ENCODE measurements at regions not wholly inside any gene's neighbourhood (a gene's known extent, or its start where the extent isn't known, plus 50 kb on each side); places are given as distances from the start of the nearest gene placed in this dataset.

DNA sequence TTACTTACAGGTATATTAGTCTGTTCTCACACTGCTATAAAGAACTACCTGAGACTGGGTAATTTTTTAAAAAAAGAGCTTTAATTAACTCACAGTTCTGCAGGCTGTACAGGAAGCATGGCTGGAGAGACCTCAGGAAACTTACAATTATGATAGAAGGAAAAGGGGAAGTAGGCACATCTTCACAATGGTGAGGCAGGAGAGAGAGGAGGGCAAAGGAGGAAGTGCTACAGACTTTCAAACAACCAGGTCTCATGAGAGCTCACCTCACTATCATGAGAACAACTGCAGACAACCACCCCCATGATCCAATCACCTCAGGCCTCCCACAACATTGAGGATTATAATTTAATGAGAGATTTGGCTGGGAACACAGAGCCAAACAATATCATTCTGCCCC lies 511.7 kb downstream of the SLITRK6 start:
- DNase-seq = no peak

DNA sequence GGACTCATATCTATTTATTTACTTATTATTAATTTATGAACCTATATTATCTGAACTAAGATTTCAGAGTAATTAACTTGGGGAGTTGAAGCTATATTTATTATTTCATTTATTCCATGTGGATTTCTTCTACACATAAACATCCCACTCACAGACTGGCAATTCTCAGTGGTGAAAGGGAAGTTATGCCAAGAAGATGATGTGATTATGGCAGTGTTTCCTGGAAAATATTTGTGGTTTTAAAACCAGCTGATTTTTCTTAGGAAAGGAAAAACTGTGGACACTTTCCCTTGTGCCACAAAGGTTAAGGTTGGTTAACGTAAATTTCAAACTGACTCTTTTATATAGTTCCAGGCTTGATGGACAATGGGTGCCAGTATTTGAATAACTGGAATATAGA lies 513.1 kb downstream of the SLITRK6 start:
- no peak for DNase-seq

DNA sequence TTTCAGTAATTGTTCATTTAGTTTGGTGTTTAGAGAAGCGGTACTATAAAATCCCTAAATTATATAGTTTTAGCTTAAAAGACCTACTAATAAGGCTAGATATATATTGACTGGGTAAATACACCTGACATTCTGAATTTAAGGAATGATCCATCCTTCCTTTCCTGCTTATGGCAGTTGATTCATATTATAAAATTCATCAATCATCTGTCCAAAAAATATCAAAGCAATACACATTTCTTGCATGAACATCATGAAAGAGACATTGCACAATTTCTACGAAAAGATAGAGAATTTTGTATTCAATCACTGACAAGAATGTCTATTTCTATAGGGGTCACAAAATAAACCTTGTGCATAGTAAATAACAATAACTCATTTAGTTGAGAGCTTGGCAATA lies 514.9 kb downstream of the SLITRK6 start:
- DNase-seq = no peak

DNA sequence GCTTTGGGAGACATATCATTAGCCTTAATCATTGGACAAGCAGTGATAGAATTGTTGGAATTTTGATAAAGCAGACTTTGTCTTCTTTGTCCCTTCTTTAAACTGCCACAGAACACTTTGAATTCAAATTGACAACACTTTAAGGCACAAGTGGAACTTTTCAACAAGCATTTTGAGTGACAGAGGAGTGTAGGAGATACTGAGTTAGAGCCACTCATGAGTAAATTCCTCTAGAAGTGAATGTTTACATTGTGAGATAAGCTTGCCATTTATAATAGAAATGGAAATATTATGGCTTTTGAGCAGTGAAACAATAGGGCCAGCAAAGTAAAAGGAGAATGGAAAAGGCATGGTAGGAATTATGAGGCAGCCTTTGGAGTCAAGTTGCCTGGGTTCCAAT lies 515.8 kb downstream of the SLITRK6 start:
- DNase-seq = no peak

DNA sequence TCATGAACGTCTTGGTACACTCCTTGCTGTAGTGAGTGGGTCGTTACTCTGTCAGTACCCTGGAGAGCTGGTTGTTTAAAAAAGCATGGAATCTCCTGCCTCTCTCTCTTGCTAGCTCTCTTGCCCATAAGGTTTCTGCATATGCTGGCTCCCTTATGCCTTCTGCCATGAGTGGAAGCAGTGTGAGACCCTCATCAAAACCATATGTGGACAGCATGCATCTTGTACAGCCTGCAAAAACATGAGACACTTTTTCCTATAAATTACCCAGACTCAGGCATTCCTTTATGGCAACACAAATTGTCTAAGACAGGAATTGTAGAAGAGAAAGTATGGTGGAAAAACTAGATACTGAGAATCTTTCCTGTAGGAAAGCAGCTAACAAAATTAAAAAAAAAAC lies 516.3 kb downstream of the SLITRK6 start:
- DNase-seq = no peak

DNA sequence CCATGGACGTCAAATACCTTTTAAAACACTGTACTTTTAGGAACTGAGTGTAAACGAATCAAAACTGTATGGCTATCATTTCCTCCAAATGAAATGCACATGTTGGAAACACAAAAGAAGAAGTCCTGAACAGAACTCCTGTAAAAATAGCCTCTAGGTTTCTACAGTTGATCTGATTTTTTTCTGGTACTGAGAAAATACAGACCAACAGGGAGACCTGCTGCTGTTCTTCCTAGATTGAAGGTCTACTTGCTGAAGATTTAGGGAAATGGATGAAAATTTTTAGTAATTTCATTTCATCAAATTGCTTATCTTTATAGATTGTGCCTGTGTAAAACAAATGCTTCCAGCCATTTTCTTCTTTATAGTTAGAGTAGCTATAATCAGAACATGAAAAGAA lies 520.4 kb downstream of the SLITRK6 start:
- no peak for DNase-seq

DNA sequence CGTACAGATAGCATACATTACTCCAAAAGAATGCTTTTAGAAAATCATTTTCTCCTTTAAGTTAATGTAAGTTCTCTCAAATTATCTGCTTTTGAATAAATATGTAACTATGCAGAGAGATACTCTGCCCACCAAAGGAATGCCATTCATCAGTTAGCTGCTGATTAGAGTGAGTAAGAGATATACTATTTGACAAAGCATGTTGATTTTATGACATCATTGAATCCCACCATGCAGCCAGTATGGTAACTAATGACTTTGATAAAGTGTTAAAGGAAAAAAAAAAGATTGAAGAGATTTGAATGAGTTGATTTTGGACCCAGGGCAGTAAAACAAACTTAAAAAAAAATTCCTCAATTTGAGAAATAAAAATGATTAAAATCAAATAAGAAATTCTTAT lies 521.5 kb downstream of the SLITRK6 start:
- DNase-seq = no peak

DNA sequence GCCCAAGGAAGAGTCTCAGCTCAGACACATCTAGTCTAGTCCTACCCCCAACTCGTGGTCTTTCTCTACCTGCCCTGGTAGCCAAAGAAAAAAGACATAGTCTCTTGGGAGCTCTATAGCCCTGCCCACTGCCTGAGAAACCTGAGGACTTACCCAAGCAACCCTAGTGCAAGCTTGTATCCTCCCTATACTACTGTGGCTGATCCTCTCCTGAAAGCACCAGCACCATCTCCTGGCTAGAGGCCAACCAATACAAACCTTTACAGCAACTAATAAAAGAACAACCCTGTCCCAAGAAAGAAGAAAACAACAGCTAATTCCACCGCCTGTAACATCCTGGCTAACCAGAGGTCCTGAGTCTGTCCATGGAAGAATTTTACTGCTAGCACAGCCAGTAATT lies 532.4 kb downstream of the SLITRK6 start:
- no peak for DNase-seq

DNA sequence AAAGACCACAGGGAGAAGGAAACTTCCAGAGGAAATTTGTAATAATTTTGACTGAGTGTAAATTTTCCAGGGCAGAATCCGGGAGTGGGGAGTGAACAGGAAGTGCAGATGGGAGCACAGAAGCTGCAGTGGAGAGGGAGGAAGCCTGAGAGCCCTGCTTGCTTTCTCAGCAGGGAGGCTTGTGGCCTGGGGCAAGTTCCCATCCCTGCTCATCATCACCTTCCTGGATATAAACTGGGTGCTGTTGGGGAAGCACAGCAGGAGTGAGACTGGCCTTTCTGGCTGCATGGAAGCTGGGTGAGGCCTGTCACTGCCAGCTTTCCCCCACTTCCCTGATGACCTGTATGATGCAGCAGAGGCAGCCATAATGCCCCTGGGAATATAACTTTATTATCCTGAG lies 532.9 kb downstream of the SLITRK6 start:
- DNase-seq = no peak

DNA sequence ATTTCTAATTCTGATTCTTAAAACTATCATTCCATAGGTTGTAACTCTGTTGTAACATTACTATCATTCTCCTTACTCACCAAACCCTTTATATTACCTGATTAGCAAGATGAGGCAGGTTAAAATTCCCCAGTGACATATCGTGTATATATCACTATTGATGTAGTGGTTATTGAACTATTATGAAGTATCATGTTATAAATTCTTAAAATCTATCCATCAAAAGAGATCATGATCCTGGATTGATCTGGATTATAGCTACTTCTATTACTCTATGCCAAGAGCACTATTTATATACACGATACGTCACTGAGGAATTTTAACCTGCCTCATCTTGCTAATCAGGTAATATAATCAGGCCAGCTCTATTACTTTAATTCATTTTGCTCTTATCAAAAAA lies 533.9 kb downstream of the SLITRK6 start:
- no peak for DNase-seq

DNA sequence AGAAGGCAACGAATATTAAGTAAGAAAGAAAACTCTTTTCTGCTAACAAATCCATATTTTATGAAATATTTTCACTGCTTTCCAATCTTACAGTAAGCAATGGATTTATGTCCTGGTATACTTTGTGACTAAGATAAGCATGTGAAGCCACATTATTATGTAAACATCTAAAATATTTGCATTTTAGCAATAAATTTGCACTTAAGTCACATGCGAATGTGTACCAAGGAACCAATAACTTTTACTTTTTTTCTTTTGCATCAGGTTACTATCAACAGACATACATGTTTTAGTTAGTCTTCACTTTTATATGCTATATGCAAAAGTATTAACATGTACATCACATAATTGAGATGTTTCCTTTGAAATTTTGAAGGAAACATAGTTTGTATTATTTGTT lies 536.7 kb downstream of the SLITRK6 start:
- no peak for DNase-seq

DNA sequence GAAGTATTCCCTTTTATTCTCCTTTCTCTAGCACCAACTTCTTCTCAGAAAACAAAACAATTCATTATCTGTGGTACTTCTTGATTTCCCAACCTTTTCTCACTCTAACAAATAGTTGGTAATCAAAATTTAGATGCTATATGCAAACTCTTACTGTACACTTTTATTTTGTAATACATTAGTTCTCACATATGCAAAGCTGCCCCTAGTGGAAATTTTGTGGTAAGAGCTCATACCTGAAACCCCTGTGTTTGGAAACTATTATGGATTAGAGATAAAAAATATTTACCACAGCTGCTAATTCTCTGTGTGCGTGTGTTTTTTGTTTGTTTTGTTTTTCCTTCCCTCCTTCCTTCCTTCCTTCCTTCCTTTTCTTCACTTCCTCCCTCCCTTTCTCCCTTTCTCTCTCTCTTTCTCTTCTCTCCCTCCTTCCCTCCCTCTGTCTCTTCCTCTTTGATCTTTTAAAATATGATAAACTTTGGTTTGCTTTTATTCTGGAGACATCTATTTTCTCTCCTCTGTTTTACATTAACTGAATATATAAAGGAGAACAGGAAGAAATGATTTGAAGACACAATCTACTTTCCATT lies 537.4 kb downstream of the SLITRK6 start:
- DNase-seq = no peak

DNA sequence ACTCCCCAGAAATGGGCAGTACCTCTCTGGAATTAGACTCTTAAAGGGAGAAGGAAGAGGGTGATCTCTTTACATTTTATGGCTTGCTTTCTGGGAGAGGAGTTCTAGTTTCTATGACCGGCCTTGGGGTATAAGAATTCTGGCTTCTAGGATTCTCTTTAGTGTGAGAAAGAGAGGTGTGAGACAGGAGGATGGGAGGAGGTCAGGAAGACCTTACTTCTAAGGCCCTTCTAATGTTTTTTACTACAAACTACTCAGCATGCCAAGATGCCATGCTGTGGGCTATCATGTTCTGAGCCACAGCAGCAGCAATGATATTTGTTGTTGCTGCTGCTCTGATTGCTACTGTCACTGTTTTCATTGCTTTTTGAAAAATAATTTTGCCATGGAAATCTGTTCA lies 538.3 kb downstream of the SLITRK6 start:
- DNase-seq = no peak

DNA sequence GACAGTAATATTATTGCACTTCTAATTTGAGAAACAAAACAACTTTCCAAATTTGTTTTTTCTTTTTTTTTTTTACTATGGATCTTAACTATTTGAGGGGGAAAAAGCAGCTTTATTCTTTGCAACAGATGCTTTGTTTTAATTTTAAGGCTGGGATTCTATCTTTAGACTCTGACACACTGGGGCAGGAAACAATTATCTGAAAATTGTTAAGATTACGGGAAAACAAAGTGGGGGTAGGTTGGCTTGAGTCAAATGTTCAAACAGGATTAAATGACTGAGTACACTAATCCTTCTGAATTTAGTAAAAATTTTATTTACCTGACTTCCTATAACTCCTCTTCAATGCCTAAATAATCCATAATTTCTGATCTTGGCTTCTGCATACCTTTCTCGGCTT lies 543.2 kb downstream of the SLITRK6 start:
- DNase-seq = no peak

DNA sequence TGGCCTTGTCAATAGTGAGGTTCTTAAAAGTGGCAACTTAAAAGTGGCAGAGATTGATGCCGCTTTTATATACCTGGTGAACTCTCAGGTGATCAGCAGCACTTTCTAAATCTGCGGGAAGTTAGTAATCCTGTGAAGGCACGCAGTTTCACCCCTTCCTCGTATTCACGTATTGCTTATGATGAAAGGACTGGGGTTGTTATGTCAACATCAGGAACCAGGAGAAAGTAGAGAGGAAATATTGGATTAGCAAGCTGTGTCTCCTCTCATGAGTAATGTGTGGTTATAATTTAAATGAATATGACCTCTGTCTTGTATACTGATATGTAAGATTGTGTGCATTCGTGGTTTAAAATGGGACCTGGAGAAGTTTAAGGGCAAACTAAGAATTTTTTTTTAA lies 544.6 kb downstream of the SLITRK6 start:
- no peak for DNase-seq

DNA sequence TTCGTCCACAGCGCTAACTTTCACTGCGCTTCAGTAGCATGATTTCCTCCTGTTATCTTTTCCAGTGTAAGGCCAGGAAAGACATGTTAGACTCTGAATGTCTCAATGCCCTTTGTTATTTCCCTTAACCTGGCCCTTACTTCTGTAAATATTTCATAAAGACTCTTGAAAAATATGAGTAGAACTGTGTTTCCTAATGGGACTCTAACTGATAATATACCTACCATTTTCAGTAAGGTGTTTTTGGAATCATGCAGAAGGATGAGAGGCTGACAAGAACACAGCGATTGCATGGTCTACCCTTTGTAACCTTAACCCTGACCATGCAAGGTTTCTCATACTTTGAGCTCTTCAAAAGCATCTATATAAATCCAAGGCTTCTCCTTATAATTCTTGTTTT lies 550.1 kb downstream of the SLITRK6 start:
- DNase-seq = no peak

DNA sequence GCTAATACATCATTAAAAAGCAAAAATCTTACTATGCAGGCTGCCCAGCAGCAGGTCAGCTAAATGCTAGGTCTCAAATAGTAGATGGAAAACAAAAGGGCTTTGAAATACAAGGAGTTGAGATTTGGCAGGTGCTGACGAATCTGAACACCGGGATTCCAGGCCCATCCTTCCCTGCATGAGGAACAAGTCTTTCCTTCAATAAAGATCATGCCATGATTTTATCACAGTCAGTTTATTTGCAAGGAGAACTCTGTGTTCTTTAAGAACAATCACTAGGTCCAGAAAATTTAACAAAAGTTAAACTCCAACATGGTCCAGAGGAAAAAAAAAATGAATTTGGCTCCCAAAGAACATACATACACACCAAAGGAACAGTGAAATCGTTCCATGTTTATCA lies 551.4 kb downstream of the SLITRK6 start:
- no peak for DNase-seq

DNA sequence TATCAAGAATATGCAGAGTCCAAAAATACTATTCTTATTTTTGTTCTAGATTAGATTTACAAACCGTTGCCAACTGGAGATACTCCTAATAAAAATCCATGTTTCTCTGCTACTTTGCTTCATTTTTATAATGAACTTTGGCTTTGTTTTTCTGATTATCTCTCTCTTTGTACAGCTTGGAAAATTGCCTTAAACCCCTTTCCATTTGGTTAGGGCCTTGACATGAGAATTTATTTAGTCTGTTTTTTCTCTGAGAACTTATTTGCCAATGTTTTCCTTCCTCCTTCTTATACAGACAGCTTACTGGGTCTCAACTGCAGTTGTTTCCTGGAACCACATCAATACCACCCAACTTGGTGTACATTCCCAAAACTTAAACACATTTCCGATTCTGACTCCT lies 555.4 kb downstream of the SLITRK6 start:
- DNase-seq = no peak

DNA sequence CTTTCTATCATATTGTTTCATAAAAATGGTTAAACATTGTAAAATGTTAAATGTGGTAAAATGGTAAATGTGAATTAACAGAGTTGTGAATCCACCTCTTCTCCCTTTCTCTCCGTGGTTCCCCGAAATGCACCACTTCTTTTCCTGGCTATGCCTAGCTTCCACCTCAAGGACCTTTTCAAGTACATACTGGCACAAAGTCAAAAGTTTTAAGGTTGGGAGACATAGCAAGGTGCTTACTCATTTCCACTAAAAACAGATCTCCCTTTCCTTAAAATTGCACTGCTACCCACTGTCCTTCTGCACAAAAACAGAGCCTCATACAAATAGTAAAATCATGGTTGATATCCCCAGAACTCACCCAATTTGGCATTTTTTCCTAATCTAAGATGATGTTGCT lies 558.2 kb downstream of the SLITRK6 start:
- no peak for DNase-seq

DNA sequence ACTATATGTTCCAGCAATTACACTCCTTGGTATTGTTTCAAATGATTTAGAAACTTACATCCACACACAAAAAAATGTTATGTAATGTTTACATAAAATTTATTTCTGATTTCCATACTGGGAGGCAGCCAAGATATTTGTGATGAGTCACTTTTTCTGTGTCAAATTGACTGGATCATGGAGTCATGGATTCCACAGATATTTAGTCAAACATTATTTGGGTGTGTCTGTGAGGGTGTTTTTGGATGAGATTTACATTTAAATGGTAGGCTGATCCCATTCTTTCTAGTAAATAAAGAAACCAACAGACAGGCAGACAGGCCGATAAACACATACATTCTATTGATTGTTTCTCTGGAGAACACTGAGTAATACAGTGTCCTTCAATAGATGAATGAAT lies 562.8 kb downstream of the SLITRK6 start:
- DNase-seq = no peak

DNA sequence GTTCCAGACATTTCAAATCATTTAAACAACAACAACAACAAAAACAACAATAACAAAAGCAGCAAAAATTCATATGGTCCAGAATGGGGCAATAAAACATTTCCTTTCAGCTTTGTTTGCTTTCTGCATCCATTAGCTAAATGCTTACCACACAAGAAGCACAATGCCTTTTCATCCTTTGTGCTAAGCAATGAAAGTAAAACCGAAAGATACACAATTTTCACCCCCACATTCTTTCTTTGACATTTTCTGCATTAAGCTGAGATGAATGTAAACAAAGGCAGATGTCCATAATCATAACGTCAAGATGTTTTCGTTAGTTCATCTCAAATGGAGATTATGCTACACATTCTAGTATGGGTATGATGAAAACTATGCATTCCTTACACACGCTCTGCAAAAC lies 568.5 kb downstream of the SLITRK6 start:
- peak; percentile 41 for DNase-seq

DNA sequence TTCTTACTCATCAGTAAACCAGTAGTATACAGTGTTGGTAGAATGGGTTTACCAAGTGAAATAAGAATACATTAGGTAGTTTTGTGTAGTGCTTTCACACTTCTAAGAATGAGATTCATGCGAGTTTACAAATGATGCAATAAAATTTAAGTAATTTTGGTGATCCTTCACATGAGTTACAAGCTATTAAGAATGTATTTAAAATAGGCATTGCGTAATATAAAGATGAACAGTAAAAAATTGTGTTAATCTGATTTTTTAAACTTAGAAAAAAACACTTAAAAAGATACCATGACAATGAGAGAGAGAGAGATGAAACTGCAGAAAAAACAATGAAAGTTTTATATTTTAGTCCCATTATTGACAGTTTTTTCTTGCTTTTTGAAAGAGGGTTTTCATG lies 570.5 kb downstream of the SLITRK6 start:
- DNase-seq = no peak

DNA sequence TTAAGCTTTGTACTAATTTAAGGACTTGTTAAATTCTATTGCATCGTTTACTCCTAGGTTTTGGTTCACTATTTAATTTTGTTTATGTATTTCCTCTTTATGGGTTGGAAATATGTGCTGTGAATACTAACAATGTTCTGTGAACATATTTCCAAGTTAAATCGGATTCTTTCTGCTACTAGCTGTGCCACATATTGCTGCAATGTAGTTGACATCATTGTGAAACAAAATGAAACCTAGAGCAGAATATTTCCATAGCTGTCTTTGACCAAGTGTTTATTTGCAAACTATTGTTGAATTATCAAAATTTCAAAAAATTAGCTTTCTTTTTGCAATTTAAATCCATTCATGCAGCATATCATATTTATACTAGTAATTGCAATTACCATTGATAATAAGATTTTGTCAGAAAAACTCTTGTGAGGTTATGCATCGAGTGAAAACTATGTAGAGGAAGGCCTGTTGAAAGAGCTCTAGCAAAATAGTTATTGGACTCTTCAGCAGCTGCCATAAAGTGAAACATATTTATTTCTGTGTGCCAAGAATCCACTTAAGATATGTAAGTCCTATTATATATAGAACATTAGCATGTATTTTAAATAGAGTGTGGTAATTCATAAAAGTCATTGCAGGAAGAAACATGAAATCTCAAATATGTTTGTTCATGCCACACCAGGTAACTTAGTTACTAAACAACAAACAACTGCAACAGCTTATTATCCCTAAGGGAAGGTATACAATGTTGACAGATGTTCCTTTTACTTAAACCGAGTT lies 575.1 kb downstream of the SLITRK6 start:
- DNase-seq = no peak

DNA sequence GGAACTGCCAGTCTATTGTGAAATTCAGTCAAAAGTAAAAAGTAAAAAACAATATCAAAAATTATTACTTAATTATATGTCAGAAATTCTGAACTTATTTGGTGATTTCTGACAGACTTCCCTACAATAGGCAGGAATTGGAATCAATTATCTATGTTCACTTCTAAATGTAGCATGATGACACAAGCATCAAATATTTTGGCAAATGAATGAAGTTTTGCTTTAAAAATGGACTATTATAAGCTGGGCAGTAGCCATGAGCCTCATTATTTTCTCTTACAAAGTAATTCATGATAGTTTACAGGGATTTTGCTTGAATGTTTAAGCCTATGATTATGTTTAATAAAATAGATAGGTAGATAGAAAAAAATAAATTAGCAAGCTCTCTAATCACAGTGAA lies 582.6 kb downstream of the SLITRK6 start:
- DNase-seq = no peak

Data from left kidney (tissue), 1 donor.